ENCODE measurements at regions not wholly inside any gene's neighbourhood (a gene's known extent, or its start where the extent isn't known, plus 50 kb on each side); places are given as distances from the start of the nearest gene placed in this dataset.
"Not testable (repeated sequence)": the region's sequence is repeated elsewhere in the genome, so short reads cannot be mapped to it uniquely, and the experiment has no call there.

GRCh38 chr9:107763469-107763868, 273.9 kb upstream of the KLF4 start:
- not testable (repeated sequence) for TF ChIP-seq RAD21 (IDR thresholded peaks at IDR 0.05); CTCF (IDR thresholded peaks at IDR 0.05; ENCODE audit: low read depth, low read length, missing input control); YY1 (IDR thresholded peaks at IDR 0.05)
- TF ChIP-seq, protein P1, sequence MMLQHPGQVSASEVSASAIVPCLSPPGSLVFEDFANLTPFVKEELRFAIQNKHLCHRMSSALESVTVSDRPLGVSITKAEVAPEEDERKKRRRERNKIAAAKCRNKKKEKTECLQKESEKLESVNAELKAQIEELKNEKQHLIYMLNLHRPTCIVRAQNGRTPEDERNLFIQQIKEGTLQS (IDR thresholded peaks at IDR 0.05), result not testable (repeated sequence)
- TF ChIP-seq, protein P2, sequence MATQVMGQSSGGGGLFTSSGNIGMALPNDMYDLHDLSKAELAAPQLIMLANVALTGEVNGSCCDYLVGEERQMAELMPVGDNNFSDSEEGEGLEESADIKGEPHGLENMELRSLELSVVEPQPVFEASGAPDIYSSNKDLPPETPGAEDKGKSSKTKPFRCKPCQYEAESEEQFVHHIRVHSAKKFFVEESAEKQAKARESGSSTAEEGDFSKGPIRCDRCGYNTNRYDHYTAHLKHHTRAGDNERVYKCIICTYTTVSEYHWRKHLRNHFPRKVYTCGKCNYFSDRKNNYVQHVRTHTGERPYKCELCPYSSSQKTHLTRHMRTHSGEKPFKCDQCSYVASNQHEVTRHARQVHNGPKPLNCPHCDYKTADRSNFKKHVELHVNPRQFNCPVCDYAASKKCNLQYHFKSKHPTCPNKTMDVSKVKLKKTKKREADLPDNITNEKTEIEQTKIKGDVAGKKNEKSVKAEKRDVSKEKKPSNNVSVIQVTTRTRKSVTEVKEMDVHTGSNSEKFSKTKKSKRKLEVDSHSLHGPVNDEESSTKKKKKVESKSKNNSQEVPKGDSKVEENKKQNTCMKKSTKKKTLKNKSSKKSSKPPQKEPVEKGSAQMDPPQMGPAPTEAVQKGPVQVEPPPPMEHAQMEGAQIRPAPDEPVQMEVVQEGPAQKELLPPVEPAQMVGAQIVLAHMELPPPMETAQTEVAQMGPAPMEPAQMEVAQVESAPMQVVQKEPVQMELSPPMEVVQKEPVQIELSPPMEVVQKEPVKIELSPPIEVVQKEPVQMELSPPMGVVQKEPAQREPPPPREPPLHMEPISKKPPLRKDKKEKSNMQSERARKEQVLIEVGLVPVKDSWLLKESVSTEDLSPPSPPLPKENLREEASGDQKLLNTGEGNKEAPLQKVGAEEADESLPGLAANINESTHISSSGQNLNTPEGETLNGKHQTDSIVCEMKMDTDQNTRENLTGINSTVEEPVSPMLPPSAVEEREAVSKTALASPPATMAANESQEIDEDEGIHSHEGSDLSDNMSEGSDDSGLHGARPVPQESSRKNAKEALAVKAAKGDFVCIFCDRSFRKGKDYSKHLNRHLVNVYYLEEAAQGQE (IDR thresholded peaks at IDR 0.05), result not testable (repeated sequence)
